Panc1 (cell line): ENCODE measurements at regions not wholly inside any gene's neighbourhood (a gene's known extent, or its start where the extent isn't known, plus 50 kb on each side); places are given as distances from the start of the nearest gene placed in this dataset.

Source experiments
- ATAC-seq: fragments of 200-7000 bp; cut with Tn5 transposase; 2 replicates; pipeline ENCODE4 v1.9.1; 2020; ENCODE audit warnings: mild to moderate bottlenecking, moderate library complexity
- BruUV-seq: library from RNA; stranded (reverse); fragments of 400-500 nt; replicated peaks from 2 replicates; lab custom pipeline; 2021; lab: Mats Ljungman, UMichigan
- CTCF ChIA-PET: fragments of 300-600 bp; sonication (Branson Sonifier 250); formaldehyde crosslinking; loops from one replicate; lab custom pipeline; 2022; ENCODE audit warnings: antibody characterized with exemption; lab: Charles Lee
- POLR2A ChIA-PET: fragments of 300-600 bp; sonication (Branson Sonifier 250); formaldehyde crosslinking; loops from one replicate; lab custom pipeline; 2022; ENCODE audit warnings: antibody characterized with exemption; lab: Charles Lee
- DNase-seq: peaks from one replicate; pipeline ENCODE4 v3.0.0-alpha.2; 2010; ENCODE audit warnings: low read depth, low spot score
- H3K27ac ChIP-seq: 2 replicates; pipeline ENCODE4 v1.5.1; 2011; ENCODE audit warnings: mild to moderate bottlenecking, low read length, inconsistent platforms
- H3K27me3 ChIP-seq: fragments of 200-500 bp; sonication (Bioruptor generic); 2 replicates; pipeline ENCODE4 v1.6.0; 2014; ENCODE audit warnings: low read length, inconsistent platforms; ENCODE audit not compliant: control insufficient read depth, insufficient read depth
- H3K36me3 ChIP-seq: fragments of 200-500 bp; sonication (Bioruptor generic); 2 replicates; pipeline ENCODE4 v1.5.1; 2014; ENCODE audit warnings: inconsistent platforms, mild to moderate bottlenecking, low read length, moderate library complexity; ENCODE audit not compliant: control insufficient read depth, insufficient read depth
- H3K4me1 ChIP-seq: 2 replicates; pipeline ENCODE4 v1.5.1; 2011; ENCODE audit warnings: inconsistent platforms, mild to moderate bottlenecking, low read length, moderate library complexity; ENCODE audit not compliant: control insufficient read depth, insufficient read depth
- H3K4me3 ChIP-seq, 2 experiments: 2 replicates each; pipeline ENCODE4 v1.5.1; 2011 to 2012; ENCODE audit warnings: low read depth in 2 of 2, low read length in 2 of 2, mild to moderate bottlenecking in 2 of 2, inconsistent platforms in 1 of 2, moderate library complexity in 1 of 2
- H3K9me3 ChIP-seq: fragments of 200-500 bp; sonication (Bioruptor generic); 2 replicates; pipeline ENCODE4 v1.5.1; 2014; ENCODE audit warnings: low read depth, mild to moderate bottlenecking, inconsistent platforms, low read length, moderate library complexity; ENCODE audit not compliant: control insufficient read depth, insufficient read depth
- POLR2AphosphoS5 ChIP-seq: IDR thresholded peaks from 2 replicates; pipeline ENCODE4 v1.6.1; 2012; ENCODE audit warnings: mild to moderate bottlenecking, low read depth, low read length, moderate library complexity
- REST ChIP-seq, 2 experiments: IDR thresholded peaks; 2 replicates each; pipeline ENCODE4 v1.6.1; 2011 to 2012; ENCODE audit warnings: low read depth in 2 of 2, control low read depth in 1 of 2, low read length in 1 of 2, mild to moderate bottlenecking in 1 of 2, moderate library complexity in 1 of 2; ENCODE audit not compliant: insufficient read depth in 1 of 2
- SIN3A ChIP-seq: IDR thresholded peaks from 2 replicates; pipeline ENCODE4 v1.6.1; 2012; ENCODE audit warnings: low read depth, mild to moderate bottlenecking, low read length, moderate library complexity, borderline replicate concordance; ENCODE audit not compliant: insufficient read depth
- TCF7L2 ChIP-seq: IDR thresholded peaks from 2 replicates; pipeline ENCODE4 v1.6.1; 2011; ENCODE audit warnings: mild to moderate bottlenecking, low read depth, low read length, inconsistent platforms
- in situ Hi-C: cut with HindIII; loops from 2 replicates; pipeline ENCODE4 v1.10.0; 2016; ENCODE audit warnings: low sequenced_read_pairs, low pct_unique_long_range_greater_than_20kb
- intact Hi-C: fragments of 100-400 bp; cut with micrococcal nuclease; formaldehyde crosslinking; loops from one replicate; pipeline ENCODE4 v1.10.0; 2022; ENCODE audit not compliant: unreplicated experiment
- TF ChIP-seq, protein P1 (sequence below): fragments of 450-650 bp; IDR thresholded peaks from 2 replicates; pipeline ENCODE4 v1.5.1; 2017; ENCODE audit warnings: mild to moderate bottlenecking

DNA sequence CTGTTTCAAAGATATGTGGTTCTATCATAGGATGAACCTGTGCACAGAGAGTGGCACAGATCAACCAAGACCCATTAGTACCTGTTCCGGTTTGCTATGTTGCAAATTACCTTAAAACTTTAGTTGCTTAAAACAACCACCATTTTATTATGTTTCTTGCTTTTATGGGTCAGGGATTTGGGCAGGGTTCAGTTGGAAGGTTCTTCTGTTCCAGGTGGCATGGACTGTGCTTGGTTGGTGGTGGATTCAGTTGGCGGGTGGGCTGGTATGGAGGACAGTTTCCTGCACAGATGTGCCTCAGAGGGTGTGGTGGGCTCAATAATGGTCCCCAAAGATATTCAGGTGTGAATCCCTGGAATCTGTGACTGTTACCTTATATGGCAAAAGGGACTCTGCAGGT lies 166.3 kb downstream of the SLC35B3 start:
- intact Hi-C loops = no loop called here
- CTCF ChIA-PET = no interaction called here
- ATAC-seq = no peak
- no TSS peak for BruUV-seq
- DNase-seq = no peak
- Histone ChIP-seq H3K27ac (no peak overlapping the region), H3K9me3 (no peaks in the 10 kb centered on the region), H3K4me3 (no peak overlapping the region), H3K27me3 (peaks cover 2% of the 10 kb centered on the region; the same call in 1 of the 2 replicates), H3K36me3 (no peaks in the 10 kb centered on the region), H3K4me1 (no peaks in the 10 kb centered on the region)
- TF ChIP-seq TCF7L2 (no peak), POLR2AphosphoS5 (no peak), SIN3A (no peak), REST (IDR thresholded peaks at IDR 0.05; ENCODE audit: insufficient read depth in 1 of 2, low read depth in 2 of 2, low read length in 1 of 2) (no peak)
- TF ChIP-seq, protein P1, sequence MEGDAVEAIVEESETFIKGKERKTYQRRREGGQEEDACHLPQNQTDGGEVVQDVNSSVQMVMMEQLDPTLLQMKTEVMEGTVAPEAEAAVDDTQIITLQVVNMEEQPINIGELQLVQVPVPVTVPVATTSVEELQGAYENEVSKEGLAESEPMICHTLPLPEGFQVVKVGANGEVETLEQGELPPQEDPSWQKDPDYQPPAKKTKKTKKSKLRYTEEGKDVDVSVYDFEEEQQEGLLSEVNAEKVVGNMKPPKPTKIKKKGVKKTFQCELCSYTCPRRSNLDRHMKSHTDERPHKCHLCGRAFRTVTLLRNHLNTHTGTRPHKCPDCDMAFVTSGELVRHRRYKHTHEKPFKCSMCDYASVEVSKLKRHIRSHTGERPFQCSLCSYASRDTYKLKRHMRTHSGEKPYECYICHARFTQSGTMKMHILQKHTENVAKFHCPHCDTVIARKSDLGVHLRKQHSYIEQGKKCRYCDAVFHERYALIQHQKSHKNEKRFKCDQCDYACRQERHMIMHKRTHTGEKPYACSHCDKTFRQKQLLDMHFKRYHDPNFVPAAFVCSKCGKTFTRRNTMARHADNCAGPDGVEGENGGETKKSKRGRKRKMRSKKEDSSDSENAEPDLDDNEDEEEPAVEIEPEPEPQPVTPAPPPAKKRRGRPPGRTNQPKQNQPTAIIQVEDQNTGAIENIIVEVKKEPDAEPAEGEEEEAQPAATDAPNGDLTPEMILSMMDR = no peak
- POLR2A ChIA-PET = no interaction called here
- in situ Hi-C loops = no loop called here

- in situ Hi-C loops = no loop called here
- Histone ChIP-seq H3K4me1 (no peaks in the 10 kb centered on the region), H3K27ac (no peak overlapping the region), H3K4me3 (no peak overlapping the region), H3K27me3 (peaks cover 2% of the 10 kb centered on the region; the same call in 1 of the 2 replicates), H3K9me3 (no peaks in the 10 kb centered on the region), H3K36me3 (no peaks in the 10 kb centered on the region)
- POLR2A ChIA-PET = no interaction called here
- BruUV-seq = no TSS peak
- TF ChIP-seq TCF7L2 (no peak), REST (IDR thresholded peaks at IDR 0.05; ENCODE audit: insufficient read depth in 1 of 2, low read depth in 2 of 2, low read length in 1 of 2) (no peak), SIN3A (no peak), POLR2AphosphoS5 (no peak)
- TF ChIP-seq, protein P1 = no peak
- ATAC-seq = no peak
- intact Hi-C loops = no loop called here
- no peak for DNase-seq
- CTCF ChIA-PET = no interaction called here
These were observed 166.3 kb upstream of the EEF1E1 start for GRCh38 chr6:8268606-8269005.
